ENCODE measurements at regions not wholly inside any gene's neighbourhood (a gene's known extent, or its start where the extent isn't known, plus 50 kb on each side); places are given as distances from the start of the nearest gene placed in this dataset.

DNA sequence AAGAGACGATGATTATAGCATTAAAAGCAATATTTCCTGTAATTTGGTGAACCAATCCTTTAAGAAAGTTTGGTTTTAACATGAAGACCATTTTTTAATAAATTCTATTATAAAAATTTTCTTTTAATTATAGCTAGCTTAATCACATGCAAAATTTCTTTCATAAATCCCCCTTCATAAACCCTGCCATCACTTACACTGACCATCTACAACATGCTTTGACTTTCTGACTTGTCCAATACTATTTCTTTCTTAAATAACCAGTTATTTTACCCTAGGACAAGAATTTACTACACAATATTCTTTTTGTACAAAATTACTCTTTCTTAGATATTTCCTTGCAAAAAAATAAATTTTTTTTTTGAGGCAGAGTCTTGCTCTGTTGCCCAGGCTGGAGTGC is 1334.8 kb downstream of the CDH11 start:
- intact Hi-C loops (cut with DNase I; ENCODE audit: low total_unique reads) (no loop called here), in situ Hi-C loops (cut with MboI; ENCODE audit: low pct_ligation_motif_present in 1 of 4, low pct_unique_long_range_greater_than_20kb in 1 of 4, low sequenced_read_pairs in 3 of 4) (no loop called here)
- 89 to 92% methylated on average over 1 of the region's 1 CpG for WGBS, 2 donors (ENCODE audit: low coverage in 1 of 2)
- H3K4me1 ChIP-seq: no peaks in the 10 kb centered on the region
- no peak for DNase-seq
- H3K27me3 ChIP-seq: no peaks in the 10 kb centered on the region
- H3K4me3 ChIP-seq: no peak overlapping the region
- H3K36me3 ChIP-seq: no peaks in the 10 kb centered on the region
- TF ChIP-seq CTCF (IDR thresholded peaks at IDR 0.05) (no peak), POLR2AphosphoS5 (IDR thresholded peaks at IDR 0.05) (no peak), EP300 (IDR thresholded peaks at IDR 0.05; ENCODE audit: low read depth) (no peak), POLR2A (IDR thresholded peaks at IDR 0.05) (no peak)
- no peak overlapping the region for H3K27ac ChIP-seq
- peaks cover 0 to 8% of the 10 kb centered on the region in 2 donors for H3K9me3 ChIP-seq

- H3K36me3 ChIP-seq: no peaks in the 10 kb centered on the region
- WGBS, 2 donors (ENCODE audit: low coverage in 1 of 2): 58 to 100% methylated on average over 2 of the region's 2 CpGs
- intact Hi-C loops (cut with DNase I; ENCODE audit: low total_unique reads): no loop called here
- H3K4me1 ChIP-seq: no peaks in the 10 kb centered on the region
- DNase-seq: no peak
- no peak overlapping the region for H3K27ac ChIP-seq
- H3K9me3 ChIP-seq: peaks cover 0 to 8% of the 10 kb centered on the region in 2 donors
- H3K27me3 ChIP-seq: no peaks in the 10 kb centered on the region
- in situ Hi-C loops (cut with MboI; ENCODE audit: low pct_ligation_motif_present in 1 of 4, low pct_unique_long_range_greater_than_20kb in 1 of 4, low sequenced_read_pairs in 3 of 4): no loop called here
- no peak overlapping the region for H3K4me3 ChIP-seq
- TF ChIP-seq POLR2A (IDR thresholded peaks at IDR 0.05): no peak
- TF ChIP-seq POLR2AphosphoS5 (IDR thresholded peaks at IDR 0.05): no peak
- TF ChIP-seq CTCF (IDR thresholded peaks at IDR 0.05): no peak
- TF ChIP-seq EP300 (IDR thresholded peaks at IDR 0.05; ENCODE audit: low read depth): no peak
These were observed 1336.7 kb downstream of the CDH11 start for GRCh38 chr16:63785170-63785569.

DNA sequence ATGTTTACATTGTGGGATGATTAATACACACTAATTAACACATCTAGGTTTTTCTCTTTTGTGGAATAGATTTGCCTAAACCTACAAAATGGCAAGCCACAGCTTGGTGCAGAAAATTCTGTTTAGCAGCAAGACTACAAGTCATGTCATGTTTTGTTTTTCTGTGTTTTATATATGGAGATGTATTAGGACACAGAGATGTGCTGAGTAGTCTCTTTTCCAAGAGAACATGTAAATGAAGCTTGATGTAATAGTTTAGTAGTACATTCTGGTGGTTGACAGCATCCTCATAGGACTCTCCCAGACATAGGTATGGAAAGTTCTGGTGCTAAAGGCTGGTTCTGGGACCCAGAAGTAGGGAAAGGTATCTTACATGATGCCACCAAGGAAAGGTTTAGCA is 1345.4 kb downstream of the CDH11 start:
- intact Hi-C loops (cut with DNase I; ENCODE audit: low total_unique reads) (no loop called here), in situ Hi-C loops (cut with MboI; ENCODE audit: low pct_ligation_motif_present in 1 of 4, low pct_unique_long_range_greater_than_20kb in 1 of 4, low sequenced_read_pairs in 3 of 4) (no loop called here)
- no peak for DNase-seq
- no peaks in the 10 kb centered on the region for H3K27me3 ChIP-seq
- no peaks in the 10 kb centered on the region for H3K36me3 ChIP-seq
- no peak overlapping the region for H3K27ac ChIP-seq
- TF ChIP-seq EP300 (IDR thresholded peaks at IDR 0.05; ENCODE audit: low read depth): no peak
- TF ChIP-seq POLR2AphosphoS5 (IDR thresholded peaks at IDR 0.05): no peak
- TF ChIP-seq CTCF (IDR thresholded peaks at IDR 0.05): no peak
- TF ChIP-seq POLR2A (IDR thresholded peaks at IDR 0.05): no peak
- H3K4me3 ChIP-seq: no peak overlapping the region
- H3K4me1 ChIP-seq: no peaks in the 10 kb centered on the region
- no peaks in the 10 kb centered on the region for H3K9me3 ChIP-seq

- Histone ChIP-seq H3K36me3 (no peaks in the 10 kb centered on the region), H3K27ac (no peak overlapping the region), H3K4me3 (no peak overlapping the region), H3K4me1 (no peaks in the 10 kb centered on the region), H3K9me3 (no peaks in the 10 kb centered on the region), H3K27me3 (no peaks in the 10 kb centered on the region)
- DNase-seq: no peak
- no peak for TF ChIP-seq EP300 (IDR thresholded peaks at IDR 0.05; ENCODE audit: low read depth)
- TF ChIP-seq POLR2A (IDR thresholded peaks at IDR 0.05): no peak
- no peak for TF ChIP-seq POLR2AphosphoS5 (IDR thresholded peaks at IDR 0.05)
- TF ChIP-seq CTCF (IDR thresholded peaks at IDR 0.05): no peak
- in situ Hi-C loops (cut with MboI; ENCODE audit: low pct_ligation_motif_present in 1 of 4, low pct_unique_long_range_greater_than_20kb in 1 of 4, low sequenced_read_pairs in 3 of 4) (no loop called here), intact Hi-C loops (cut with DNase I; ENCODE audit: low total_unique reads) (no loop called here)
These were observed 1345.8 kb downstream of the CDH11 start for GRCh38 chr16:63776034-63776433.

Measured in transverse colon (tissue), 4 donors.